SU-DHL-6 (cell line): ENCODE measurements at regions not wholly inside any gene's neighbourhood (a gene's known extent, or its start where the extent isn't known, plus 50 kb on each side); places are given as distances from the start of the nearest gene placed in this dataset.

Source experiments
- EZH2phosphoT487 ChIP-seq: fragments of 200-600 bp; sonication (generic), shearing (Covaris generic); conservative IDR thresholded peaks from 2 replicates; pipeline ENCODE4 v1.6.1; 2018; ENCODE audit warnings: mild to moderate bottlenecking, antibody characterized with exemption, low read length, moderate library complexity, mixed read lengths
- TF ChIP-seq, protein P1 (sequence below): fragments of 200-600 bp; sonication (generic); IDR thresholded peaks from one replicate; pipeline ENCODE4 v1.5.1; 2017; ENCODE audit warnings: antibody characterized with exemption, mild to moderate bottlenecking, low read length, moderate library complexity; ENCODE audit not compliant: insufficient read depth, poor library complexity, severe bottlenecking

GRCh38 chr1:63051356-63051755, 267.4 kb downstream of the ATG4C start:
- TF ChIP-seq, protein P1, sequence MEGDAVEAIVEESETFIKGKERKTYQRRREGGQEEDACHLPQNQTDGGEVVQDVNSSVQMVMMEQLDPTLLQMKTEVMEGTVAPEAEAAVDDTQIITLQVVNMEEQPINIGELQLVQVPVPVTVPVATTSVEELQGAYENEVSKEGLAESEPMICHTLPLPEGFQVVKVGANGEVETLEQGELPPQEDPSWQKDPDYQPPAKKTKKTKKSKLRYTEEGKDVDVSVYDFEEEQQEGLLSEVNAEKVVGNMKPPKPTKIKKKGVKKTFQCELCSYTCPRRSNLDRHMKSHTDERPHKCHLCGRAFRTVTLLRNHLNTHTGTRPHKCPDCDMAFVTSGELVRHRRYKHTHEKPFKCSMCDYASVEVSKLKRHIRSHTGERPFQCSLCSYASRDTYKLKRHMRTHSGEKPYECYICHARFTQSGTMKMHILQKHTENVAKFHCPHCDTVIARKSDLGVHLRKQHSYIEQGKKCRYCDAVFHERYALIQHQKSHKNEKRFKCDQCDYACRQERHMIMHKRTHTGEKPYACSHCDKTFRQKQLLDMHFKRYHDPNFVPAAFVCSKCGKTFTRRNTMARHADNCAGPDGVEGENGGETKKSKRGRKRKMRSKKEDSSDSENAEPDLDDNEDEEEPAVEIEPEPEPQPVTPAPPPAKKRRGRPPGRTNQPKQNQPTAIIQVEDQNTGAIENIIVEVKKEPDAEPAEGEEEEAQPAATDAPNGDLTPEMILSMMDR: no peak
- no peak for TF ChIP-seq EZH2phosphoT487
